SK-N-SH (cell line): ENCODE measurements at regions not wholly inside any gene's neighbourhood (a gene's known extent, or its start where the extent isn't known, plus 50 kb on each side); places are given as distances from the start of the nearest gene placed in this dataset.

ENCODE experiments used
- CTCF ChIA-PET: fragments of 300-600, 350-600 bp; formaldehyde crosslinking; extraction: SDS; loops from one replicate; lab custom pipeline; 2021; lab: Yijun Ruan, JAX
- POLR2A ChIA-PET: fragments of 350-600 bp; sonication (Branson Sonifier 250); formaldehyde crosslinking; extraction: SDS; loops from one replicate; lab custom pipeline; 2020; ENCODE audit warnings: antibody characterized with exemption, inconsistent platforms; lab: Yijun Ruan, JAX
- DNase-seq: peaks from one replicate; pipeline ENCODE4 v3.0.0; 2012
- H2AFZ ChIP-seq: fragments of 200-600 bp; sonication (generic); 2 replicates; pipeline ENCODE4 v1.8.1; 2016; ENCODE audit warnings: antibody characterized with exemption, mild to moderate bottlenecking, low read depth
- H3F3A ChIP-seq: fragments of 200-600 bp; sonication (generic); replicated peaks from 2 replicates; pipeline ENCODE3; 2016; ENCODE audit warnings: antibody characterized with exemption, mild to moderate bottlenecking; ENCODE audit not compliant: insufficient read depth
- H3K27ac ChIP-seq, 2 experiments: fragments of 200-500 bp in 1 of 2; fragments of 200-600 bp in 1 of 2; sonication (Bioruptor generic) in 1 of 2; sonication (generic), shearing (Covaris generic) in 1 of 2; 2 replicates each; pipeline versions ENCODE4 v1.5.1 to v1.6.1; 2014 to 2016; ENCODE audit warnings: low read depth in 2 of 2, inconsistent platforms in 1 of 2, low read length in 1 of 2, mild to moderate bottlenecking in 1 of 2, mixed read lengths in 1 of 2
- H3K27me3 ChIP-seq: fragments of 200-600 bp; sonication (generic), shearing (Covaris generic); 2 replicates; pipeline ENCODE4 v1.6.1; 2016; ENCODE audit warnings: mixed run types; ENCODE audit not compliant: insufficient read depth
- H3K36me3 ChIP-seq, 2 experiments: fragments of 200-500 bp in 1 of 2; fragments of 200-600 bp in 1 of 2; sonication (Bioruptor generic) in 1 of 2; sonication (generic) in 1 of 2; replicated peaks in 1 of 2; 2 replicates each; pipeline versions ENCODE3 to v1.5.1; 2014 to 2016; ENCODE audit warnings: low read length in 1 of 2, mild to moderate bottlenecking in 1 of 2; ENCODE audit not compliant: insufficient read depth in 2 of 2, control insufficient read depth in 1 of 2
- H3K4me1 ChIP-seq, 2 experiments: fragments of 200-500 bp in 1 of 2; fragments of 200-600 bp in 1 of 2; sonication (Bioruptor generic) in 1 of 2; sonication (generic), shearing (Covaris generic) in 1 of 2; 2 replicates each; pipeline versions ENCODE4 v1.5.1 to v1.6.1; 2014 to 2016; ENCODE audit warnings: low read depth in 1 of 2, low read length in 1 of 2, mixed run types in 1 of 2; ENCODE audit not compliant: insufficient read depth in 2 of 2, control insufficient read depth in 1 of 2
- H3K4me2 ChIP-seq: fragments of 200-600 bp; sonication (generic), shearing (Covaris generic); 2 replicates; pipeline ENCODE4 v1.6.1; 2017; ENCODE audit warnings: mixed run types
- H3K4me3 ChIP-seq, 2 experiments: fragments of 200-500 bp in 1 of 2; fragments of 200-600 bp in 1 of 2; sonication (Bioruptor generic) in 1 of 2; sonication (generic), shearing (Covaris generic) in 1 of 2; 2 replicates each; pipeline versions ENCODE4 v1.5.1 to v1.8.1; 2014 to 2016; ENCODE audit warnings: low read depth in 2 of 2, inconsistent platforms in 1 of 2, low read length in 1 of 2, mild to moderate bottlenecking in 1 of 2, mixed read lengths in 1 of 2, moderate library complexity in 1 of 2
- H3K79me2 ChIP-seq: fragments of 200-600 bp; sonication (generic); 2 replicates; pipeline ENCODE4 v1.8.1; 2017; ENCODE audit warnings: mild to moderate bottlenecking; ENCODE audit not compliant: insufficient read depth
- H3K9ac ChIP-seq: fragments of 200-600 bp; sonication (generic); 2 replicates; pipeline ENCODE4 v1.6.1; 2017; ENCODE audit warnings: mixed run types
- H3K9me2 ChIP-seq: fragments of 200-600 bp; sonication (generic); 2 replicates; pipeline ENCODE4 v1.6.1; 2017; ENCODE audit warnings: mixed run types
- H3K9me3 ChIP-seq: fragments of 200-600 bp; sonication (generic); 2 replicates; pipeline ENCODE4 v1.6.1; 2017; ENCODE audit warnings: mixed run types, mild to moderate bottlenecking, moderate library complexity
- H4K20me1 ChIP-seq: fragments of 200-600 bp; sonication (generic); 2 replicates; pipeline ENCODE4 v1.6.1; 2017; ENCODE audit warnings: mild to moderate bottlenecking, mixed run types; ENCODE audit not compliant: insufficient read depth
- CHD2 ChIP-seq: fragments of 150-350 bp; IDR thresholded peaks from 2 replicates; pipeline ENCODE4 v1.6.1; 2018; ENCODE audit warnings: low read length; ENCODE audit not compliant: partially characterized antibody
- EZH2phosphoT487 ChIP-seq: fragments of 200-600 bp; sonication (generic); IDR thresholded peaks from 2 replicates; pipeline ENCODE4 v1.6.1; 2017; ENCODE audit warnings: low read depth, mixed run types, mild to moderate bottlenecking, antibody characterized with exemption, moderate library complexity, borderline replicate concordance
- FOXJ3 ChIP-seq: sonication (generic); formaldehyde crosslinking; IDR thresholded peaks from 2 replicates; pipeline ENCODE4 v1.5.1; 2020; ENCODE audit warnings: mild to moderate bottlenecking, missing genetic modification reagents
- FOXM1 ChIP-seq: IDR thresholded peaks from 2 replicates; pipeline ENCODE4 v1.4.0; 2012; ENCODE audit warnings: low read depth, mild to moderate bottlenecking
- IRF3 ChIP-seq: fragments of 150-350 bp; IDR thresholded peaks from 2 replicates; pipeline ENCODE4 v1.6.1; 2016; ENCODE audit warnings: mild to moderate bottlenecking, low read depth, low read length
- JUND ChIP-seq: IDR thresholded peaks from 2 replicates; pipeline ENCODE4 v1.4.0; 2012
- NRF1 ChIP-seq: IDR thresholded peaks from 2 replicates; pipeline ENCODE4 v1.6.1; 2012; ENCODE audit warnings: low read depth, mild to moderate bottlenecking, low read length
- POLR2AphosphoS5 ChIP-seq: IDR thresholded peaks from 2 replicates; pipeline ENCODE4 v1.6.1; 2012; ENCODE audit warnings: low read depth, low read length
- RAD21 ChIP-seq: IDR thresholded peaks from 2 replicates; pipeline ENCODE4 v1.6.1; 2012; ENCODE audit warnings: mild to moderate bottlenecking, low read length
- RFX5 ChIP-seq: IDR thresholded peaks from 2 replicates; pipeline ENCODE4 v1.6.1; 2012; ENCODE audit warnings: mild to moderate bottlenecking, improper control_type of control experiment, low read length
- RXRA ChIP-seq: IDR thresholded peaks from 2 replicates; pipeline ENCODE4 v1.4.0; 2012; ENCODE audit warnings: low read depth, mild to moderate bottlenecking, borderline replicate concordance
- SIN3A ChIP-seq: IDR thresholded peaks from 2 replicates; pipeline ENCODE4 v1.6.1; 2012; ENCODE audit warnings: low read depth, mild to moderate bottlenecking, low read length, moderate library complexity, borderline replicate concordance
- TAF1 ChIP-seq: IDR thresholded peaks from 2 replicates; pipeline ENCODE4 v1.6.1; 2012; ENCODE audit warnings: low read depth, mild to moderate bottlenecking, low read length, moderate library complexity, borderline replicate concordance
- TCF12 ChIP-seq: IDR thresholded peaks from 2 replicates; pipeline ENCODE4 v1.4.0; 2012
- USF2 ChIP-seq: fragments of 150-350 bp; IDR thresholded peaks from 2 replicates; pipeline ENCODE4 v1.6.1; 2017; ENCODE audit warnings: antibody characterized with exemption, low read length, low read depth, borderline replicate concordance
- YY1 ChIP-seq: IDR thresholded peaks from 2 replicates; pipeline ENCODE4 v1.4.0; 2012; ENCODE audit warnings: low read depth, mild to moderate bottlenecking
- ZBTB33 ChIP-seq: IDR thresholded peaks from 2 replicates; pipeline ENCODE4 v1.4.0; 2012; ENCODE audit warnings: low read depth, borderline replicate concordance
- WGBS: methylation state at CpG from one replicate; pipeline ENCODE4 v1.1.6; 2017; ENCODE audit warnings: low lambda C conversion rate; 5-methylcytosine and 5-hydroxymethylcytosine counted together

- no peak for TF ChIP-seq RFX5
- no peak for TF ChIP-seq JUND
- no peak for TF ChIP-seq RXRA
- TF ChIP-seq RAD21: no peak
- TF ChIP-seq YY1: no peak
- TF ChIP-seq POLR2AphosphoS5: no peak
- no peak for TF ChIP-seq ZBTB33
These were observed 202.8 kb downstream of the NEBL start (continued) for GRCh38 chr10:20694296-20694695.

- H4K20me1 ChIP-seq: no peaks in the 10 kb centered on the region
- no peak overlapping the region for H2AFZ ChIP-seq
- no peaks in the 10 kb centered on the region for H3K4me1 ChIP-seq
- WGBS: 34% methylated on average over 7 of the region's 7 CpGs
- H3K9me2 ChIP-seq: no peaks in the 10 kb centered on the region
- ChIA-PET CTCF (no interaction called here), POLR2A (no interaction called here)
- DNase-seq: no peak
- no peaks in the 10 kb centered on the region for H3K36me3 ChIP-seq
- H3F3A ChIP-seq: no peaks in the 10 kb centered on the region
- H3K4me3 ChIP-seq: no peak overlapping the region
- no peaks in the 10 kb centered on the region for H3K79me2 ChIP-seq
- no peaks in the 10 kb centered on the region; the same call in 1 of the 2 replicates for H3K9me3 ChIP-seq
- no peak overlapping the region for H3K27ac ChIP-seq
- H3K27me3 ChIP-seq: no peaks in the 10 kb centered on the region
- no peak overlapping the region for H3K4me2 ChIP-seq
- TF ChIP-seq TCF12: no peak
- no peak overlapping the region for H3K9ac ChIP-seq
These were observed 208.1 kb downstream of the NEBL start for GRCh38 chr10:20688797-20689544.

- POLR2A ChIA-PET: no interaction called here
- no peak for DNase-seq
- no peaks in the 10 kb centered on the region for H3K79me2 ChIP-seq
- H3K4me1 ChIP-seq: no peaks in the 10 kb centered on the region
- no peak overlapping the region for H2AFZ ChIP-seq
- TF ChIP-seq RFX5 (no peak), RAD21 (no peak), FOXJ3 (CRISPR knock-in tag) (no peak), FOXM1 (no peak), SIN3A (no peak), IRF3 (no peak), EZH2phosphoT487 (no peak), NRF1 (no peak), RXRA (no peak), TAF1 (no peak), USF2 (no peak), CHD2 (no peak)
- H3K9me3 ChIP-seq: no peaks in the 10 kb centered on the region; the same call in 1 of the 2 replicates
- no peak overlapping the region for H3K4me2 ChIP-seq
- no peaks in the 10 kb centered on the region for H4K20me1 ChIP-seq
- H3K9me2 ChIP-seq: no peaks in the 10 kb centered on the region
- CTCF ChIA-PET: no interaction called here
- H3K27ac ChIP-seq: no peak overlapping the region
- H3F3A ChIP-seq: no peaks in the 10 kb centered on the region
- WGBS: 35% methylated on average over 7 of the region's 7 CpGs
- no peaks in the 10 kb centered on the region for H3K27me3 ChIP-seq
- H3K4me3 ChIP-seq: no peak overlapping the region
- H3K36me3 ChIP-seq: no peaks in the 10 kb centered on the region
- no peak overlapping the region for H3K9ac ChIP-seq
These were observed 211.0 kb downstream of the NEBL start for GRCh38 chr10:20686015-20686635.
